ENCODE measurements at regions not wholly inside any gene's neighbourhood (a gene's known extent, or its start where the extent isn't known, plus 50 kb on each side); places are given as distances from the start of the nearest gene placed in this dataset.
"Not testable (repeated sequence)": the region's sequence is repeated elsewhere in the genome, so short reads cannot be mapped to it uniquely, and the experiment has no call there.

GRCh38 chr18:1350931-1351450, 446.3 kb downstream of the ADCYAP1 start:
- H3K27ac ChIP-seq: no peak overlapping the region
- no peak for TF ChIP-seq ZFX (IDR thresholded peaks at IDR 0.05; ENCODE audit: borderline replicate concordance)
- no peak for TF ChIP-seq CTCF (IDR thresholded peaks at IDR 0.05)

- no peak overlapping the region for H3K27ac ChIP-seq
- no peak for TF ChIP-seq ZFX (IDR thresholded peaks at IDR 0.05; ENCODE audit: borderline replicate concordance)
- TF ChIP-seq CTCF (IDR thresholded peaks at IDR 0.05): no peak
Observed at GRCh38 chr18:1353025-1353424, 448.4 kb downstream of the ADCYAP1 start.

- no peak for TF ChIP-seq ZFX (IDR thresholded peaks at IDR 0.05; ENCODE audit: borderline replicate concordance)
- TF ChIP-seq CTCF (IDR thresholded peaks at IDR 0.05): no peak
- H3K27ac ChIP-seq: no peak overlapping the region
Observed at GRCh38 chr18:1357724-1358123, 453.1 kb downstream of the ADCYAP1 start.

GRCh38 chr18:1361936-1362335, 457.3 kb downstream of the ADCYAP1 start:
- no peak for TF ChIP-seq ZFX (IDR thresholded peaks at IDR 0.05; ENCODE audit: borderline replicate concordance)
- H3K27ac ChIP-seq: no peak overlapping the region

- H3K27ac ChIP-seq: no peak overlapping the region
- TF ChIP-seq CTCF (IDR thresholded peaks at IDR 0.05) (no peak), ZFX (IDR thresholded peaks at IDR 0.05; ENCODE audit: borderline replicate concordance) (no peak)
Observed at GRCh38 chr18:1370552-1370951, 465.9 kb downstream of the ADCYAP1 start.

GRCh38 chr18:1371724-1372123, 467.1 kb downstream of the ADCYAP1 start:
- H3K27ac ChIP-seq: no peak overlapping the region
- TF ChIP-seq ZFX (IDR thresholded peaks at IDR 0.05; ENCODE audit: borderline replicate concordance): no peak
- TF ChIP-seq CTCF (IDR thresholded peaks at IDR 0.05): no peak

GRCh38 chr18:1383465-1383864, 478.8 kb downstream of the ADCYAP1 start:
- H3K27ac ChIP-seq: no peak overlapping the region
- no peak for TF ChIP-seq ZFX (IDR thresholded peaks at IDR 0.05; ENCODE audit: borderline replicate concordance)
- no peak for TF ChIP-seq CTCF (IDR thresholded peaks at IDR 0.05)

- not testable (repeated sequence) for H3K27ac ChIP-seq
Observed at GRCh38 chr18:1388468-1388867, 483.8 kb downstream of the ADCYAP1 start.

All from 22Rv1 (cell line).